GM19035 (cell line): ENCODE measurements at regions not wholly inside any gene's neighbourhood (a gene's known extent, or its start where the extent isn't known, plus 50 kb on each side); places are given as distances from the start of the nearest gene placed in this dataset.

ENCODE experiments used
- ATAC-seq: cut with Tn5 transposase; IDR thresholded peaks from one replicate; pipeline ENCODE4 v1.9.1; 2021; ENCODE audit not compliant: unreplicated experiment

DNA sequence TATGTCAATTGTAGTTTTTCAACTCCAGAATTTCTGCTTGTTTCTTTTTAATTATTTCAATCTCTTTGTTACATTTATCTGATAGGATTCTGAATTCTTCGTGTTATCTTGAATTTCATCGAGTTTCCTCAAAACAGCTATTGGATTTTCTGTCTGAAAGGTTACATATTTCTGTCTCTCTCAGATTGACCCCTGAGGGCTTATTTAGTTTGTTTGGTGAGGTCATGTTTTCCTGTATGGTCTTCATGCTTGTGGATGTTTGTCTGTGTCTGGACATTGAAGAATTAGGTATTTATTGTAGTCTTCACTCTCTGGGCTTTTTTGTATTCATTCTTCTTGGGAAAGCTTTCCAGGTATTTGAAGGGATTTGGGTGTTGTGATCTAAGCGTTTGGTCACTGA is 85.6 kb downstream of the SNAPC1 start:
- ATAC-seq, result no peak

GRCh38 chr14:61854898-61855297 is 92.7 kb downstream of the SNAPC1 start:
- ATAC-seq, result no peak

- ATAC-seq, result peak; percentile 99
Measured at GRCh38 chr14:61860294-61860918, 98.2 kb downstream of the SNAPC1 start.

DNA sequence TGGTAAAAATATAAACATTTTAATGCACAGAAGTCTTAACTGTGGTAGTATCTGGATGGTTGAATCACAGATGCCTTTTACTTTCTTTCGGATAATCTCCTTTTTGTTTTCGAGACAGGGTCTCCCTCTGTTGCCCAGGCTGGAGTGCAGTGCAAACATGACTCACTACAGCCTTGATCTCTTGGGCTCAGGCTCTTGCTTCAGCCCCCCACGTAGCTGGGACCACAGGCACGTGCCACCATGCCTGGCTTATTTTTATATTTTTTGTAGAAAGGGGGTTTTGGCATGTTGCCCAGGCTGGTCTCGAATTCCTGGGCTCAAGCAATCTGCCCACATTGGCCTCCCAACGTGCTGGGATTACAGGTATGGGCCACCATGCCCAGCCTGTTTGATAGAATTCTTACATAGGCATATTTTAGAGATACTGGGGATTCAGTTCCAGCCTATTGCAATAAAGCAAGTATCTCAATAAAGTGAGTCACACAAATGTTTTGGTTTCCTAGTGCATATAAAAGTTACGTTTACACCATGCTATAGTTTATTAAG is 99.2 kb downstream of the SNAPC1 start:
- ATAC-seq, result no peak

DNA sequence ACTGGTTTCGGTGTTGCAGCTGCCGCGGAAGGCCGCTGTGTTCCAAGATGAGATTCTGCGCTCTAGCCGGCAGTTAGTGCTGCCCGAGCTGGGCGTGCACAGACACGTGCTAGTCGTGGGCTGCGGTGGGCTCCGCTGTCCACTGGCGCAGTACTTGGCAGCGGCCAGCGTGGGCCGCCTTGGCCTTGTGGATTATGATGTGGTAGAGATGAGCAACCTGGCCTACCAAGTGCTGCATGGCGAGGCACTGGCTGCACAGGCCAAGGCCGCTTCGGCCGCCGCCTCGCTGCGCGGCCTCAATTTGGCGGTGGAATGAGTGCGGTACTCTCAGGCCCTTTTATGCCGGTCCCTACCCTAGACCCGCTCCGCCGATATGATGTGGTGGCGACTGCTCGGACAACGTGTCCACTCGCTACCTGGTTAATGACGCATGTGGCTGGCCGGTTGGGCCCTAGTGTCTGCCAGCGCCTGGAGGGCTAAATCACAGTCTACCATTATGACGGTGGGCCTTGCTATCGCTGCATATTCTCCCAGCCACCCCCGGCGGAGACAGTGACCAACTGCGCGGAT is 102.2 kb downstream of the SNAPC1 start:
- no peak for ATAC-seq

GRCh38 chr14:61866932-61867920 is 105.0 kb downstream of the SNAPC1 start:
- peak; percentile 97 for ATAC-seq

DNA sequence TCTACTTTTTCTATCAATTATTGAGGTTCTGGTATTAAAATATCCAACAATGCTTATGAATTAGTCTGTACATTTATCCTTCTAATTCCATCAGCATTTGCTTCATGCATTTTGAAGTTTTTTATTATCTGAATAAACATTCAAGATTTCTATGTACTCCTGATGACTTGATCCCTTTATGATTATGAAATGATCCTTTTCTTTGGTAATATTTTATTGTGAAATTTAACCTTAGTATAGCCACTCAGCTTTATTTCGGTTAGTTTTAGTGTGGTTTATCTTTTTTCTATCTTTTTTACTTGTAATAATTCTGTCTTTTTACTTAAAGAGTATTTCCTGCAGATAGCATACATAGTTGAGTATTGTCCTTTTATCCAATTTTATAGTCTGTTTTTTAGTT is 106.6 kb downstream of the SNAPC1 start:
- no peak for ATAC-seq

- ATAC-seq, result no peak
Measured at GRCh38 chr14:61870163-61870562, 107.9 kb downstream of the SNAPC1 start.

GRCh38 chr14:61872452-61872851 is 110.2 kb downstream of the SNAPC1 start:
- peak; percentile 86 for ATAC-seq

- ATAC-seq, result no peak
Measured at GRCh38 chr14:61875483-61875882, 113.3 kb downstream of the SNAPC1 start.

DNA sequence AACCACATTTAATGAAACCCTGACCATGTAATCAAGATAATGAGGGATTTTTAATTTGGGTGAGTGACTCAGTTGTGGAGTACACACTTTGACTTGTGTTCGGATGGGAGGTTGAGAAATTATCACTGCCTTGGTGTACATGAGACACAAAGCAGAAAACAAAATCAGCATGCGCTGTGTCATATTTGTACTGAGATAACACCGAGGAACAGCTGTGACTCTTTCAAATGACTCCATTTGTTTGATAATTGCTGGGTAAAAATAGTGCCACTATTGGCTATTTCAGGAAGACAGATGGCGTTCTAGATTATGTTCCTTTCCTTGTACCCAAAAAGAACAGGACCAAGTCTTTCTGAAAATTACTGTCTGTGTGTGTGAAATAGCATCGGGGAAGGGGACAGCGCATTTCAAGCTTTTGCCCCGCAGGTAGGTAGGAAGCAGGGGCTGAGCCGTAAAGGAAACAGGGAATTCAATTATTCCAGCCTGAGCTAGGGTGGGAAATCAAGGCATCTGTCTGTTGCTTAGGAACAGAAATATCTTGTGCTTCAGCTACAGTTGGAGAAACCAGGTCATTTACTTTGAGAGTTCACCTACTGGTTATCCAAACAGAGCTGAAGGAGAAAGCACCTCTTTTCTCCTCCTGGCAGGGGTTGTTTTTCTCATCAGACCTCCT is 114.3 kb downstream of the SNAPC1 start:
- no peak for ATAC-seq

GRCh38 chr14:61877035-61877390 is 114.8 kb downstream of the SNAPC1 start:
- ATAC-seq, result no peak

DNA sequence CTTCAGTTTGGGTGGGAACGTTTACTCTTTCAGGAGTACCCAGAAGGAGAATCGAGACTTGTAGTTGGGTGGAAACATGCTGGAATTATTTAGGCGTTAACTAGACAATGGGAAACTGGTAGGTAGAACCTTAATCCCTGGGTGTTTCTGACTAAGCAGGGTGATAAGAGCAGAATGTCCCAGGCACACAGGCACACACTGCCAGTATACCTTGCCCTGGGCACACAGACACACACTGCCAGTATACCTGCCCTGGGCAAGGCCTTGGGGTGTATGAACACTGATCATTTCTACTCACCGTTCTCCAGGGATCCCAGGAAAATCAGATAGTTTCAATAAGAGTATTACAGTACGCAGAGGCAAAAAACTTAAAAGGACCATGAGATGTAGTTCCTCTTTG is 115.5 kb downstream of the SNAPC1 start:
- no peak for ATAC-seq

DNA sequence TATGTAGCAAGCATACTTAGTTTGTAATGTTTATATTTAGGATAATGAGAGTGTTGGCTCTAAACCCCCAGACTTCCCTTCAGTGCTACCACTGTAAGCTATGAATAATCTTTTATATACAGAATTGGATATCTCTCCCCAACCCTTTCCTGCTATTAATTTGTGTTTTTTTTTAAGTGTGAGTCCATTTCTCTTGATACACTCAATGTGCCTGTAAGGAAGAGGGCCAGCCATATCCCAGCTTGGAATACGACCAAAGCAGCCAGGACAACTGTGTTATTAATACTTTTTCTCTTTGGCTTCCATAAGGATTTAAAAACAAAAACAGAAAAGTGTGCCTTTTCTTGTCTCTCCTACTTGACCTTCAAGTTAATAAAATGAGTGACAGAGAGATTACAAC is 116.7 kb downstream of the SNAPC1 start:
- no peak for ATAC-seq

DNA sequence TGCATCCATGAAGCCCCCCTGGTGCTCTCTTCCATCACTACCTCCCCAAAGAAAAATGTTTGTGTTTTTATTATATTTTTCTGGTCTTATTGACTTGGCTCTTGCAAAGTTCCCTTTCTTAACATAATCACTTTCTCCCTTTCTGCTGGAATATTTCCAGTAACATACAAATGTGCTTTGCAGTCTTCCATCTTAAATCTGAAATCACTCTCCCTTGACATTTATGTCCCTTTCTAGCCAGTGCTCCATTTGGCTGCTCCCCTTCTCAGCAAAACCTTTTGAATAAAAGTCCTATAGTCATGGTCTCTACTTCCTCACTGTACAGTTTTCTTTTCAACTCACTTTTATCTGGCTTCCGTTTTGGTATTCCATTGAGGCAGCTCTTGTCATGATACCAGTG is 118.8 kb downstream of the SNAPC1 start:
- no peak for ATAC-seq

DNA sequence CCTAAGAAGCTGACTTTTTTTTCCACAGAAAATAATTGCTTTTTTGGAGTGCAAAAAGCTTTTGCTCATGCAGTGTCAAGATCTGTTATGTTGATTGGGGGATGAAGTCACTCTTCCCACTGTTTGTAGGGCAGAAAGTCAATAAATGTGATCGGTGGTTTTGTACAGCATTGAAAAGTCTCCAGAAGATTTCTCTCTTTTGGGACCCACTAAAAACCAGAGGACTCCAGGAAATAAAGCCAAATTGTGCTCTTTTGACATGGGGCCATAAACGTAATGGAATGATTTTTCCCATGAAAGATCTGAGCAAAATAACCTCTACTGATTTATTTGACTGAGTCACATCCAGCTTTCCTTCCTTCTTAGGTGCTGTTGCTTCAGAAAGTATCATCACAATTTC is 122.5 kb downstream of the SNAPC1 start:
- ATAC-seq, result no peak

- ATAC-seq, result no peak
Measured at GRCh38 chr14:61885203-61885961, 123.2 kb downstream of the SNAPC1 start.

DNA sequence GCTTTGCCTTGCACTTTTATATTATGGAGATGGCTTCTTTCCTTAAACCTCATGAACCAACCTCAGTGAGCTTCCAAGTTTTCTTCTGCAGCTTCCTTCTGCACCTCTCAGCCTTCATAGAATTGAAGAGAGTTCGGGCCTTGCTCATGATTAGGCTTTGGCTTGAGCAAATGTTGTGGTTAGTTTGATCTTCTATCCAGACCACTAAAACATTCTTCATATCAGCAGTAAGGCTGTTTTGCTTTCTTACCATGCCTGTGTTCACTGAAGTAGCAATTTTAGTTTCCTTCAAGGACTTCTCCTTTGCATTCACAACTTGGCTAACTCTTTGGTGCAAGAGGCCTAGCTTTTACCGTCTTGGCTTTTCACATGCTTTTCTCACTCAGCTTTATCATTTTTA is 125.4 kb downstream of the SNAPC1 start:
- ATAC-seq, result no peak

- ATAC-seq, result peak; percentile 99
Measured at GRCh38 chr14:61889914-61890351, 127.7 kb downstream of the SNAPC1 start.

- ATAC-seq, result no peak
Measured at GRCh38 chr14:61891170-61891569, 128.9 kb downstream of the SNAPC1 start.
